ENCODE measurements at regions not wholly inside any gene's neighbourhood (a gene's known extent, or its start where the extent isn't known, plus 50 kb on each side); places are given as distances from the start of the nearest gene placed in this dataset.

DNA sequence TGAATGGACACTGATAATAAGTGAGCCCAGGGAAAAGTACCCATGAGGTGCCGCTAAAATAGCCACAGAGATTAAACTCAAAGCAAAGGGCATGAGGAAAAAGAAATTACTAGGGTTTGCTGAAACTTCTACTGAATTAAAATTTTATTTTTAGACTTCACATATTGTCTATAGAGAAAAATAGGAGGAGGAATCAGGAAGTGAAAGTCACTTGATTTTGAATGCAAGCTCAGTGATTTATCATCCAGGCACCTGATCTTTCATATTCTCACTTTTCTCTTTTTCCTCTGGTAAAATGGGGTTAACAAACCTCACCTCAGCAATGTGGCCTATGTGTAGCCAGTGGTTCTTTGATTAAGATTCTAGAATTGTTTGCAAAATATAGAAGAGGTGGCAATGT, 479.8 kb downstream of the BCL11B start:
- no peak overlapping the region for H3K27ac ChIP-seq (replicated peaks)
- H3K4me3 ChIP-seq (replicated peaks; ENCODE audit: insufficient read depth, low read length) = no peak overlapping the region
- TF ChIP-seq SPI1 (IDR thresholded peaks at IDR 0.05; ENCODE audit: borderline replicate concordance, low read depth) = no peak
- TF ChIP-seq, protein P1, sequence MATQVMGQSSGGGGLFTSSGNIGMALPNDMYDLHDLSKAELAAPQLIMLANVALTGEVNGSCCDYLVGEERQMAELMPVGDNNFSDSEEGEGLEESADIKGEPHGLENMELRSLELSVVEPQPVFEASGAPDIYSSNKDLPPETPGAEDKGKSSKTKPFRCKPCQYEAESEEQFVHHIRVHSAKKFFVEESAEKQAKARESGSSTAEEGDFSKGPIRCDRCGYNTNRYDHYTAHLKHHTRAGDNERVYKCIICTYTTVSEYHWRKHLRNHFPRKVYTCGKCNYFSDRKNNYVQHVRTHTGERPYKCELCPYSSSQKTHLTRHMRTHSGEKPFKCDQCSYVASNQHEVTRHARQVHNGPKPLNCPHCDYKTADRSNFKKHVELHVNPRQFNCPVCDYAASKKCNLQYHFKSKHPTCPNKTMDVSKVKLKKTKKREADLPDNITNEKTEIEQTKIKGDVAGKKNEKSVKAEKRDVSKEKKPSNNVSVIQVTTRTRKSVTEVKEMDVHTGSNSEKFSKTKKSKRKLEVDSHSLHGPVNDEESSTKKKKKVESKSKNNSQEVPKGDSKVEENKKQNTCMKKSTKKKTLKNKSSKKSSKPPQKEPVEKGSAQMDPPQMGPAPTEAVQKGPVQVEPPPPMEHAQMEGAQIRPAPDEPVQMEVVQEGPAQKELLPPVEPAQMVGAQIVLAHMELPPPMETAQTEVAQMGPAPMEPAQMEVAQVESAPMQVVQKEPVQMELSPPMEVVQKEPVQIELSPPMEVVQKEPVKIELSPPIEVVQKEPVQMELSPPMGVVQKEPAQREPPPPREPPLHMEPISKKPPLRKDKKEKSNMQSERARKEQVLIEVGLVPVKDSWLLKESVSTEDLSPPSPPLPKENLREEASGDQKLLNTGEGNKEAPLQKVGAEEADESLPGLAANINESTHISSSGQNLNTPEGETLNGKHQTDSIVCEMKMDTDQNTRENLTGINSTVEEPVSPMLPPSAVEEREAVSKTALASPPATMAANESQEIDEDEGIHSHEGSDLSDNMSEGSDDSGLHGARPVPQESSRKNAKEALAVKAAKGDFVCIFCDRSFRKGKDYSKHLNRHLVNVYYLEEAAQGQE (IDR thresholded peaks at IDR 0.05; ENCODE audit: insufficient replicate concordance, low read depth) = no peak
- no peak for TF ChIP-seq GABPA (IDR thresholded peaks at IDR 0.05; ENCODE audit: low read depth)
- no peak for TF ChIP-seq POLR2AphosphoS5 (IDR thresholded peaks at IDR 0.05; ENCODE audit: low read depth)
- TF ChIP-seq, protein P2, sequence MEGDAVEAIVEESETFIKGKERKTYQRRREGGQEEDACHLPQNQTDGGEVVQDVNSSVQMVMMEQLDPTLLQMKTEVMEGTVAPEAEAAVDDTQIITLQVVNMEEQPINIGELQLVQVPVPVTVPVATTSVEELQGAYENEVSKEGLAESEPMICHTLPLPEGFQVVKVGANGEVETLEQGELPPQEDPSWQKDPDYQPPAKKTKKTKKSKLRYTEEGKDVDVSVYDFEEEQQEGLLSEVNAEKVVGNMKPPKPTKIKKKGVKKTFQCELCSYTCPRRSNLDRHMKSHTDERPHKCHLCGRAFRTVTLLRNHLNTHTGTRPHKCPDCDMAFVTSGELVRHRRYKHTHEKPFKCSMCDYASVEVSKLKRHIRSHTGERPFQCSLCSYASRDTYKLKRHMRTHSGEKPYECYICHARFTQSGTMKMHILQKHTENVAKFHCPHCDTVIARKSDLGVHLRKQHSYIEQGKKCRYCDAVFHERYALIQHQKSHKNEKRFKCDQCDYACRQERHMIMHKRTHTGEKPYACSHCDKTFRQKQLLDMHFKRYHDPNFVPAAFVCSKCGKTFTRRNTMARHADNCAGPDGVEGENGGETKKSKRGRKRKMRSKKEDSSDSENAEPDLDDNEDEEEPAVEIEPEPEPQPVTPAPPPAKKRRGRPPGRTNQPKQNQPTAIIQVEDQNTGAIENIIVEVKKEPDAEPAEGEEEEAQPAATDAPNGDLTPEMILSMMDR (IDR thresholded peaks at IDR 0.05; ENCODE audit: insufficient read depth, low read length) = no peak
- no peak for DNase-seq (ENCODE audit: low read depth in 1 of 2, low spot score in 1 of 2)
- no peaks in the 10 kb centered on the region for H3K27me3 ChIP-seq (ENCODE audit: insufficient read depth, poor library complexity, severe bottlenecking)

DNA sequence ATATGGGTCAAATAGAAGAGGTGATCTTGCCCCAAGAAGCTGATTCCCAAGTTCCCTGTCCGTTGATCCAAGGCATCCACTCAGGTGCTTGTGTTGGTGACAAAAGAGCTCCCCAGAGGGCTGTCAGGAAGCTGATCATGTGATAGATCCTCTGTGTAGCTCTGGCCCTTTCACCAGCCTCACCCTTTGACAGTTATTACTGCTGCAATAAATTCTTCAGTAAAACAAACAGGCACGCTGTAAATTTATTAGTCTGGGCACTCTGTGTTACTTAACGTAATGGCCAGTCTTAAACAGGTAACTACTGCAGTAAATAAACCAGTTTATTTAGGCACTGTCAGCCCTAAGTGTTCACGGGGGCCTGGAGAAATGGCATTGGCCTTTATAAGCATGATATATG, 473.9 kb downstream of the BCL11B start:
- no peak for DNase-seq (ENCODE audit: low read depth in 1 of 2, low spot score in 1 of 2)
- TF ChIP-seq, protein P1 (IDR thresholded peaks at IDR 0.05; ENCODE audit: insufficient replicate concordance, low read depth) = no peak
- TF ChIP-seq SPI1 (IDR thresholded peaks at IDR 0.05; ENCODE audit: borderline replicate concordance, low read depth) = no peak
- TF ChIP-seq GABPA (IDR thresholded peaks at IDR 0.05; ENCODE audit: low read depth) = no peak
- TF ChIP-seq, protein P2 (IDR thresholded peaks at IDR 0.05; ENCODE audit: insufficient read depth, low read length) = no peak
- no peak for TF ChIP-seq POLR2AphosphoS5 (IDR thresholded peaks at IDR 0.05; ENCODE audit: low read depth)
- Histone ChIP-seq H3K27me3 (ENCODE audit: insufficient read depth, poor library complexity, severe bottlenecking) (no peaks in the 10 kb centered on the region), H3K4me3 (replicated peaks; ENCODE audit: insufficient read depth, low read length) (no peak overlapping the region), H3K27ac (replicated peaks) (no peak overlapping the region)

DNA sequence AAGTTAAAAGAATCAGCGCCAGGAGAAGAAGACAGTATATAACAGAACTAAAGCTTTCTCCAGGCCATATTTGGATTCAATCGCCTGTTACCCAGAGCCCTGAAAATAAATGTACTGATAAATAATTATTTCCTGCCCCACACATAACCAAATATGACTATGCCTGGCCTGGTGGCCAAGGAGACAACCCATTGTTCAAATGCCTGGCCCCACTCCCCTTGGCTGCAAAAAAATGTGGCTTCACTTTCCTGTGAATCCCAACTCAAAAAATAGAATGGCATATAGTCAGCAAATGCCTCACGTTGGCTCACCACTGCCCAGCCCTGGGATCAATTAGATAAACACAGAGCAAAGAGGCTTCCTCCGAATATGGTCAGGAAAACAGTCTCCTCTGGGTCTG, 472.1 kb downstream of the BCL11B start:
- Histone ChIP-seq H3K27me3 (ENCODE audit: insufficient read depth, poor library complexity, severe bottlenecking) (no peaks in the 10 kb centered on the region), H3K27ac (replicated peaks) (no peak overlapping the region), H3K4me3 (replicated peaks; ENCODE audit: insufficient read depth, low read length) (no peak overlapping the region)
- TF ChIP-seq GABPA (IDR thresholded peaks at IDR 0.05; ENCODE audit: low read depth) (no peak), SPI1 (IDR thresholded peaks at IDR 0.05; ENCODE audit: borderline replicate concordance, low read depth) (no peak), POLR2AphosphoS5 (IDR thresholded peaks at IDR 0.05; ENCODE audit: low read depth) (no peak)
- TF ChIP-seq, protein P1 (IDR thresholded peaks at IDR 0.05; ENCODE audit: insufficient replicate concordance, low read depth) = no peak
- TF ChIP-seq, protein P2 (IDR thresholded peaks at IDR 0.05; ENCODE audit: insufficient read depth, low read length) = no peak
- DNase-seq (ENCODE audit: low read depth in 1 of 2, low spot score in 1 of 2) = no peak
